ENCODE measurements at regions not wholly inside any gene's neighbourhood (a gene's known extent, or its start where the extent isn't known, plus 50 kb on each side); places are given as distances from the start of the nearest gene placed in this dataset.

GRCh38 chr2:168402531-168402930, 53.5 kb upstream of the CERS6 start:
- H3K4me3 ChIP-seq (ENCODE audit: low read length), result no peak overlapping the region
- no peak for TF ChIP-seq CTCF (IDR thresholded peaks at IDR 0.05; ENCODE audit: insufficient read depth, low read depth, low read length, missing control alignments)
- no peak for DNase-seq (ENCODE audit: low read depth)

GRCh38 chr2:168403736-168404135, 52.3 kb upstream of the CERS6 start:
- no peak overlapping the region for H3K4me3 ChIP-seq (ENCODE audit: low read length)
- DNase-seq (ENCODE audit: low read depth), result no peak
- no peak for TF ChIP-seq CTCF (IDR thresholded peaks at IDR 0.05; ENCODE audit: insufficient read depth, low read depth, low read length, missing control alignments)

GRCh38 chr2:168404764-168405163, 51.3 kb upstream of the CERS6 start:
- H3K4me3 ChIP-seq (ENCODE audit: low read length), result no peak overlapping the region
- DNase-seq (ENCODE audit: low read depth), result no peak
- TF ChIP-seq CTCF (IDR thresholded peaks at IDR 0.05; ENCODE audit: insufficient read depth, low read depth, low read length, missing control alignments), result no peak
